Testis (tissue), 2 donors: ENCODE measurements at regions not wholly inside any gene's neighbourhood (a gene's known extent, or its start where the extent isn't known, plus 50 kb on each side); places are given as distances from the start of the nearest gene placed in this dataset.

Source experiments
- POLR2A ChIP-seq: fragments of 450-650 bp; IDR thresholded peaks from one replicate; pipeline ENCODE4 v1.6.1; 2017; ENCODE audit warnings: antibody characterized with exemption, mild to moderate bottlenecking, moderate library complexity
- TF ChIP-seq, protein P1 (sequence below), 3 experiments: fragments of 450-650 bp in 2 of 3; fragments of 200-600 bp in 1 of 3; sonication (generic) in 1 of 3; IDR thresholded peaks; one replicate each; pipeline ENCODE4 v1.5.1; 2016 to 2019; ENCODE audit warnings: antibody characterized with exemption in 3 of 3, mild to moderate bottlenecking in 2 of 3, moderate library complexity in 1 of 3

DNA sequence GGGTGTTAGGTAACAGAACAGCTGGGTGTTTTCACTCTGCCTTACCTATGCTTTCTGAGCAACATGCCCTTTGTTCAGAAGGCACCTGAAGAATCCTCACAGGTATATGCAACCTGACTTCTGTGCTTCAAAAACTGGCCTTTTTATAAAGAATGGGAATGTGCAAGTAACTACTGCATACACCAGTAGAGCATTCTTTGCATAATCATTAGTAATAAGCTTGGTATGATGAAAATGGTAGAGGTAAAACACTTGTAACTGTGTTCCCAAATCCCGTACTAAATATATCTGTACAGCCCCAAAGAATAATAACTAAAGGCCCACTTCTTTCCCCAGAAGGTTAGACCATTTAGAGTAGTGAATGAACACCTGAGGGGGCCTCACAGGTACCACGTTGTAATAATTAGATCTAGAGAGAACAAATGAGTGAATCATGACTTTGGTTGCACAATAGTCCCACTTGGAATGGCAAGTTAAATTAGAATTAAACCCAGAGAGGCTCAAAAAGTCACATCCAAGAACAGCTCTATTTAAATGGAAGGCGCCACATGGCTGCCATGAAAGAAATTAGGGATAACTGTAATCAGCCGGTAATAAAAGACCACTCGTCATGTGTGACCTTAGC is 413.9 kb downstream of the KLF12 start:
- TF ChIP-seq, protein P1, sequence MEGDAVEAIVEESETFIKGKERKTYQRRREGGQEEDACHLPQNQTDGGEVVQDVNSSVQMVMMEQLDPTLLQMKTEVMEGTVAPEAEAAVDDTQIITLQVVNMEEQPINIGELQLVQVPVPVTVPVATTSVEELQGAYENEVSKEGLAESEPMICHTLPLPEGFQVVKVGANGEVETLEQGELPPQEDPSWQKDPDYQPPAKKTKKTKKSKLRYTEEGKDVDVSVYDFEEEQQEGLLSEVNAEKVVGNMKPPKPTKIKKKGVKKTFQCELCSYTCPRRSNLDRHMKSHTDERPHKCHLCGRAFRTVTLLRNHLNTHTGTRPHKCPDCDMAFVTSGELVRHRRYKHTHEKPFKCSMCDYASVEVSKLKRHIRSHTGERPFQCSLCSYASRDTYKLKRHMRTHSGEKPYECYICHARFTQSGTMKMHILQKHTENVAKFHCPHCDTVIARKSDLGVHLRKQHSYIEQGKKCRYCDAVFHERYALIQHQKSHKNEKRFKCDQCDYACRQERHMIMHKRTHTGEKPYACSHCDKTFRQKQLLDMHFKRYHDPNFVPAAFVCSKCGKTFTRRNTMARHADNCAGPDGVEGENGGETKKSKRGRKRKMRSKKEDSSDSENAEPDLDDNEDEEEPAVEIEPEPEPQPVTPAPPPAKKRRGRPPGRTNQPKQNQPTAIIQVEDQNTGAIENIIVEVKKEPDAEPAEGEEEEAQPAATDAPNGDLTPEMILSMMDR (IDR thresholded peaks at IDR 0.05): no peak
- TF ChIP-seq POLR2A: no peak
